ENCODE measurements at regions not wholly inside any gene's neighbourhood (a gene's known extent, or its start where the extent isn't known, plus 50 kb on each side); places are given as distances from the start of the nearest gene placed in this dataset.

DNA sequence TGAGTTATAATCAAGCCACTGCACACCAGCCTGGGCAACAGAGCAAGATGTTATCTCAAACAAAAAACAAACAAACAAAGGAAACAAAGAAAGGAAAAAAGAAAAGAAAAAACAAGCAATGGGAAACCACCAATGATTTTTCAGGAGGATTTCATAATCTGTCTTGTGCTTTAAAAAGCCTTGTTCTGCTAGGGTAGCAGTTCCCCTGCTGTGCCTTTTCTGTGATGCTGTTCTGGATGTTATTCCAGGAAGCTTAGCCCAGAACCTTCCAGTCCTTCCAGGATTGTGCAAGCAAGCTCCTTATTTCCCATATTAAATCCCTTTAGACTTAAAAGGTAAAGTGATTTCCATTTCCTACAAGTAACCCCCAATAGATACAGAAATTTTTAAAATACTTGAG, 171.1 kb downstream of the ABCC12 start:
- TF ChIP-seq, protein P1, sequence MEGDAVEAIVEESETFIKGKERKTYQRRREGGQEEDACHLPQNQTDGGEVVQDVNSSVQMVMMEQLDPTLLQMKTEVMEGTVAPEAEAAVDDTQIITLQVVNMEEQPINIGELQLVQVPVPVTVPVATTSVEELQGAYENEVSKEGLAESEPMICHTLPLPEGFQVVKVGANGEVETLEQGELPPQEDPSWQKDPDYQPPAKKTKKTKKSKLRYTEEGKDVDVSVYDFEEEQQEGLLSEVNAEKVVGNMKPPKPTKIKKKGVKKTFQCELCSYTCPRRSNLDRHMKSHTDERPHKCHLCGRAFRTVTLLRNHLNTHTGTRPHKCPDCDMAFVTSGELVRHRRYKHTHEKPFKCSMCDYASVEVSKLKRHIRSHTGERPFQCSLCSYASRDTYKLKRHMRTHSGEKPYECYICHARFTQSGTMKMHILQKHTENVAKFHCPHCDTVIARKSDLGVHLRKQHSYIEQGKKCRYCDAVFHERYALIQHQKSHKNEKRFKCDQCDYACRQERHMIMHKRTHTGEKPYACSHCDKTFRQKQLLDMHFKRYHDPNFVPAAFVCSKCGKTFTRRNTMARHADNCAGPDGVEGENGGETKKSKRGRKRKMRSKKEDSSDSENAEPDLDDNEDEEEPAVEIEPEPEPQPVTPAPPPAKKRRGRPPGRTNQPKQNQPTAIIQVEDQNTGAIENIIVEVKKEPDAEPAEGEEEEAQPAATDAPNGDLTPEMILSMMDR (IDR thresholded peaks at IDR 0.05; ENCODE audit: control insufficient read depth, extremely low read depth, insufficient read depth), result no peak
- no peak overlapping the region for H3K4me3 ChIP-seq (ENCODE audit: low read depth, low read length)
- no peak for DNase-seq (ENCODE audit: low read depth)

- no peak for DNase-seq (ENCODE audit: low read depth)
- H3K4me3 ChIP-seq (ENCODE audit: low read depth, low read length), result no peak overlapping the region
- TF ChIP-seq, protein P1 (IDR thresholded peaks at IDR 0.05; ENCODE audit: control insufficient read depth, extremely low read depth, insufficient read depth), result no peak
These were observed 171.7 kb downstream of the ABCC12 start for GRCh38 chr16:47983999-47984580.

GRCh38 chr16:47980212-47980611, 175.6 kb downstream of the ABCC12 start:
- TF ChIP-seq, protein P1 (IDR thresholded peaks at IDR 0.05; ENCODE audit: control insufficient read depth, extremely low read depth, insufficient read depth), result no peak
- no peak overlapping the region for H3K4me3 ChIP-seq (ENCODE audit: low read depth, low read length)
- no peak for DNase-seq (ENCODE audit: low read depth)

GRCh38 chr16:47979616-47980182, 176.1 kb downstream of the ABCC12 start:
- TF ChIP-seq, protein P1 (IDR thresholded peaks at IDR 0.05; ENCODE audit: control insufficient read depth, extremely low read depth, insufficient read depth), result no peak
- H3K4me3 ChIP-seq (ENCODE audit: low read depth, low read length), result no peak overlapping the region
- DNase-seq (ENCODE audit: low read depth), result no peak

DNA sequence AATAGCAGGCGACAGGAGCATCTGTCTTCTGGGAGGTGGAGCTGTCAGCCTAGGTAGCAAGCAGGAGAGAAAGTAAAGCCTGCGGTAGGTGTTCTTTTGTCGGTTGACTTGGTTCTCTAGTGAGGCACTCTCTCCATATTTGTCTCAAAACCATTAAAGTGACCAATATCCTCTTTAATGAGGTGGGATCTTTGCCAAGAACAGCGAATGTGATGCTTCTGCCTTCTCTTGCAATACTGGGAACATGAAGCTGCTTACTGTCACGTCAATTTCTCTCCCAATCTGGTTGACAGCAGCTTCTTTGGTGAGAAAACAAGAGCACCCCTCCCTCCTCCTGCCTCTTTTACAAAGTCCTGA, 176.7 kb downstream of the ABCC12 start:
- no peak overlapping the region for H3K4me3 ChIP-seq (ENCODE audit: low read depth, low read length)
- TF ChIP-seq, protein P1 (IDR thresholded peaks at IDR 0.05; ENCODE audit: control insufficient read depth, extremely low read depth, insufficient read depth), result no peak
- no peak for DNase-seq (ENCODE audit: low read depth)

GRCh38 chr16:47978491-47979163, 177.2 kb downstream of the ABCC12 start:
- TF ChIP-seq, protein P1 (IDR thresholded peaks at IDR 0.05; ENCODE audit: control insufficient read depth, extremely low read depth, insufficient read depth), result no peak
- DNase-seq (ENCODE audit: low read depth), result no peak
- no peak overlapping the region for H3K4me3 ChIP-seq (ENCODE audit: low read depth, low read length)

Measured in LNCaP clone FGC (cell line).